KMS-11 (cell line): ENCODE measurements at regions not wholly inside any gene's neighbourhood (a gene's known extent, or its start where the extent isn't known, plus 50 kb on each side); places are given as distances from the start of the nearest gene placed in this dataset.

Source experiments
- H2AFZ ChIP-seq: fragments of 200-600 bp; sonication (generic); 2 replicates; pipeline ENCODE4 v1.6.1; 2016; ENCODE audit warnings: antibody characterized with exemption, mixed run types, low read depth
- H3K27ac ChIP-seq: fragments of 200-600 bp; sonication (generic); 2 replicates; pipeline ENCODE4 v1.6.1; 2016; ENCODE audit warnings: mild to moderate bottlenecking, mixed run types
- H3K27me3 ChIP-seq: fragments of 200-600 bp; sonication (generic); 2 replicates; pipeline ENCODE4 v1.6.1; 2017; ENCODE audit warnings: mild to moderate bottlenecking, low read depth, mixed run types, moderate library complexity; ENCODE audit not compliant: insufficient read depth
- H3K36me3 ChIP-seq: fragments of 200-600 bp; sonication (generic); 2 replicates; pipeline ENCODE4 v1.6.1; 2017; ENCODE audit warnings: mild to moderate bottlenecking, mixed run types; ENCODE audit not compliant: insufficient read depth
- H3K4me1 ChIP-seq: fragments of 200-600 bp; sonication (generic); 2 replicates; pipeline ENCODE4 v1.6.1; 2016; ENCODE audit warnings: mild to moderate bottlenecking, low read depth, mixed run types; ENCODE audit not compliant: poor library complexity, severe bottlenecking
- H3K4me2 ChIP-seq: fragments of 200-600 bp; sonication (generic); 2 replicates; pipeline ENCODE4 v1.7.0; 2016; ENCODE audit warnings: mild to moderate bottlenecking, mixed run types
- H3K4me3 ChIP-seq: fragments of 200-600 bp; sonication (generic); IDR thresholded peaks from 2 replicates; pipeline ENCODE4 v1.6.1; 2017; ENCODE audit warnings: low read depth, low read length, mixed read lengths; ENCODE audit not compliant: insufficient read depth
- H3K79me2 ChIP-seq: fragments of 200-600 bp; sonication (generic); 2 replicates; pipeline ENCODE4 v1.6.1; 2016; ENCODE audit warnings: low read depth, mixed run types; ENCODE audit not compliant: insufficient read depth
- H3K9ac ChIP-seq: fragments of 200-600 bp; sonication (generic); 2 replicates; pipeline ENCODE4 v1.6.1; 2016; ENCODE audit warnings: mild to moderate bottlenecking, mixed run types
- H4K20me1 ChIP-seq: fragments of 200-600 bp; sonication (generic); 2 replicates; pipeline ENCODE4 v1.6.1; 2016; ENCODE audit warnings: mild to moderate bottlenecking, mixed run types; ENCODE audit not compliant: insufficient read depth
- TF ChIP-seq, protein P1 (sequence below): fragments of 200-600 bp; sonication (generic); conservative IDR thresholded peaks from 2 replicates; pipeline ENCODE4 v1.6.1; 2017; ENCODE audit warnings: low read depth, mild to moderate bottlenecking, antibody characterized with exemption, low read length, moderate library complexity, mixed read lengths

DNA sequence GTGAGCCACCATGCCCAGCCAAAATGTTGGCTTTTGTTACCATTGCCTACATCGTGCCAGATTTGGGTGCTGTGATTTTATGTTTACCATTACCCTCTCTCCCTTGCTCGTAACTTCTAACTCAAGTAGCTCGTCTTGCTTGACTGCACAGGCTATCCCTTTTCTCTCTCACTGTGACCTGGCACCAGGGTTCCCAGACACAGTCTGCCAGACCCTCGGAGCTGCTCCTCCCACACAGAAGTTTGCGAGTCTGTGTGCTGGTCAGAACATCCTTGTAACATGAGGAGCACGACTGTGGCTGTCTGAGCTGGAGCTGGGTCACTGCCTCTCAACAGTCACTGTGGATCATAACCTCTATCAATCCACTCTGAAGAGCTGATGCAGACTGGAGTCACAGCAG is 152.5 kb upstream of the ACKR3 start:
- Histone ChIP-seq H3K4me1 (no peaks in the 10 kb centered on the region), H3K27ac (no peak overlapping the region), H3K4me3 (no peak overlapping the region), H2AFZ (no peak overlapping the region), H3K27me3 (no peaks in the 10 kb centered on the region), H3K36me3 (no peaks in the 10 kb centered on the region), H3K79me2 (no peaks in the 10 kb centered on the region), H3K4me2 (no peak overlapping the region), H4K20me1 (no peaks in the 10 kb centered on the region), H3K9ac (no peak overlapping the region)
- TF ChIP-seq, protein P1, sequence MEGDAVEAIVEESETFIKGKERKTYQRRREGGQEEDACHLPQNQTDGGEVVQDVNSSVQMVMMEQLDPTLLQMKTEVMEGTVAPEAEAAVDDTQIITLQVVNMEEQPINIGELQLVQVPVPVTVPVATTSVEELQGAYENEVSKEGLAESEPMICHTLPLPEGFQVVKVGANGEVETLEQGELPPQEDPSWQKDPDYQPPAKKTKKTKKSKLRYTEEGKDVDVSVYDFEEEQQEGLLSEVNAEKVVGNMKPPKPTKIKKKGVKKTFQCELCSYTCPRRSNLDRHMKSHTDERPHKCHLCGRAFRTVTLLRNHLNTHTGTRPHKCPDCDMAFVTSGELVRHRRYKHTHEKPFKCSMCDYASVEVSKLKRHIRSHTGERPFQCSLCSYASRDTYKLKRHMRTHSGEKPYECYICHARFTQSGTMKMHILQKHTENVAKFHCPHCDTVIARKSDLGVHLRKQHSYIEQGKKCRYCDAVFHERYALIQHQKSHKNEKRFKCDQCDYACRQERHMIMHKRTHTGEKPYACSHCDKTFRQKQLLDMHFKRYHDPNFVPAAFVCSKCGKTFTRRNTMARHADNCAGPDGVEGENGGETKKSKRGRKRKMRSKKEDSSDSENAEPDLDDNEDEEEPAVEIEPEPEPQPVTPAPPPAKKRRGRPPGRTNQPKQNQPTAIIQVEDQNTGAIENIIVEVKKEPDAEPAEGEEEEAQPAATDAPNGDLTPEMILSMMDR, result no peak

DNA sequence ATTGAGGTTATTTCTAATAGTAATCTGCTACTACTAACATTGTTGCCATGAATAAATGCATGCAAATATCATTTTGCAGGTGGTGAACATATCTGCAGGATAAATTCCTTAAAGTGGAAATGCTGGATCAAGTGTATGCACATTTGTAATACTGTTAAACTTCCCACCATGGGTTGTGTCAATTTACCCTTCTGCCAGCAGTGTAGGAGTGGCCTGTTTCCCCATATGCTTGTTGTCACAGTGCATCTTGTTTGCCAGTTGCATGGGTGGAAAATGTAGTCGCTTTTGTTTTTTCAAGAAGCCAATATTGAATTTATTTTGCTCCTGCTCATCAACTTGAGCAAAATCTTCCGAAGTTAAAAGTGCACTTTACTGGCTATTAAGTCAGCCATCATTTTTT is 139.0 kb upstream of the ACKR3 start:
- Histone ChIP-seq H3K9ac (no peak overlapping the region), H3K4me2 (no peak overlapping the region), H3K27me3 (no peaks in the 10 kb centered on the region), H4K20me1 (no peaks in the 10 kb centered on the region), H3K4me3 (no peak overlapping the region), H2AFZ (no peak overlapping the region), H3K4me1 (no peaks in the 10 kb centered on the region), H3K79me2 (no peaks in the 10 kb centered on the region), H3K27ac (no peak overlapping the region), H3K36me3 (no peaks in the 10 kb centered on the region)
- TF ChIP-seq, protein P1, result no peak

DNA sequence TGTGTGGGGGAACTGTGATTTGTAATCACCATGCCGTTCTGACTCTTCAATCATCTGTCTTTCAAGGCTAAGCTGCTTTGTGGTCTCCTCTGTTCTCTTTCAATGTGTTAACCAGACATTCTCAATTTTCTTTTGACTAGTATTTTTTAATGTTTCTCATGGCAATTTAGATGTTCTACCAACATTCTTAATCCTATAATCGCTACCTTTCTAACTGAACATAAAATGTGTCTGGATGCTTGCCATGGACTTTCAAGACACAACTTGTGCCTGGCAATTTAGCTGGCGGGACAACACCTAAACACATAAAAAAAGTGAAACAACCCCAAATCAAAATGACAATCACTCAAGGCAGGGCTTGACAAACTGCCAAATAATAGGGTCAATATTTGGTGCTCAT is 135.0 kb upstream of the ACKR3 start:
- Histone ChIP-seq H3K4me3 (no peak overlapping the region), H2AFZ (no peak overlapping the region), H3K36me3 (no peaks in the 10 kb centered on the region), H3K9ac (no peak overlapping the region), H3K27ac (no peak overlapping the region), H3K27me3 (no peaks in the 10 kb centered on the region), H4K20me1 (no peaks in the 10 kb centered on the region), H3K4me2 (no peak overlapping the region), H3K4me1 (no peaks in the 10 kb centered on the region), H3K79me2 (no peaks in the 10 kb centered on the region)
- TF ChIP-seq, protein P1, result no peak

DNA sequence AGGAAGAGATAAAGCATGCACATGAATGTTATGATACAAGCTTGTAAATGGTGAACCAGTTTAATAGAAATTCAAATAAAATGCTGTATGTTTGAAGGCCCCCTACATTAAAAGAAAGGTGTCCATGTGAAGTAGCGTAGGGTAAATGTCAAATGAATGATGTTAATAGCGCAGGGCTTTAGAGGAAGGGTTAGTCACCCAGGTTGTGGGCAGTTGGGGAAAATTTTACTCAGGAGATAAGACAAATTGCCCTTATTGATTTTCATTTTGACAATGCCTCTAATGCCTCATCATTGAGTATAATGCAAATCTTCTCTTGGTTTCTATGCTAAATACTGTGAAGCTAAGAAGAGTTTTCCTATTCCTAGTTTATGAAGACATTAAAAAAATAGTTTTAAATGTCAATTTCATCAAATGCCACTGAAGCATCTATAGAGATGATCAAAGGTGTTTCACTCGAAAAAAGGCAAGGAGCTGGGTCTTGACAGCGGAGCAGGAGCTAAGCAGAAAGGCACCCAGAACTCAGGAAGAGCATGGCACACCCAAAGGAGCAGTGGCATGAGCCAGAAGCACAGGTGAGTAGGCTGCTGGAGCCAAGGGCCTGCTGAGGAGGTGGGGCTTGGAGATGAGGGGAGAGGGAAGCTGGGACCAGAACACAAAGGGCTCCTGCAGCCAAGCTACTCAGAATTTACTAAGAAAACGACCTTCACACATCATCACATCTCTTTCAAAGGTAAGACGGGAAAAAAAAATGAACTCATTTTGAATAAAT is 129.3 kb upstream of the ACKR3 start:
- H3K27ac ChIP-seq, result no peak overlapping the region
- no peaks in the 10 kb centered on the region for H4K20me1 ChIP-seq
- H3K4me1 ChIP-seq, result no peaks in the 10 kb centered on the region
- no peak overlapping the region for H2AFZ ChIP-seq
- H3K27me3 ChIP-seq, result no peaks in the 10 kb centered on the region
- no peaks in the 10 kb centered on the region for H3K36me3 ChIP-seq
- H3K79me2 ChIP-seq, result no peaks in the 10 kb centered on the region
- H3K4me2 ChIP-seq, result no peak overlapping the region
- H3K9ac ChIP-seq, result no peak overlapping the region
- H3K4me3 ChIP-seq, result no peak overlapping the region
- TF ChIP-seq, protein P1, result no peak
